ENCODE measurements at regions not wholly inside any gene's neighbourhood (a gene's known extent, or its start where the extent isn't known, plus 50 kb on each side); places are given as distances from the start of the nearest gene placed in this dataset.

GRCh38 chr4:30783751-30784150 lies 63.6 kb downstream of the PCDH7 start:
- DNase-seq (ENCODE audit: low read depth in 3 of 3): no peak

- no peak for DNase-seq (ENCODE audit: low read depth in 3 of 3)
Observed at GRCh38 chr4:30789219-30789671, 69.1 kb downstream of the PCDH7 start.

DNA sequence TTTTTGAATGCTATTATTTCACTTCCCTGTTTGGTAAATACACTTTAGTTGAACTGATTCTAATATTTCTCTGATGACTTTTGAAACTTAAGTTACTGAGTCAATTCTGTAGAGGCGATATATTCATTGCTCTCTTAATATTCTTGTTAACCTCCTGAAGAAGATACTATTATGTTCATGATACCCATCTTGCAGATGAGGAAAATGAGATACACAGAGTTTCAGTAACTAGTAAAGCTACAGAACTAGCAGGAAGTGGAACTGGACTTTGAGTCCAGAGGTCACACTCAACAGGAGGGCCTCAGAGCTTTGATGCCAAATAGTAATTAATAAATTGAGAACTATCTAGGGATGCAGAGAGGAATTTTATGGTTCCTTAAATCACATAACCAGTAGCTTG lies 70.0 kb downstream of the PCDH7 start:
- no peak for DNase-seq (ENCODE audit: low read depth in 3 of 3)

DNA sequence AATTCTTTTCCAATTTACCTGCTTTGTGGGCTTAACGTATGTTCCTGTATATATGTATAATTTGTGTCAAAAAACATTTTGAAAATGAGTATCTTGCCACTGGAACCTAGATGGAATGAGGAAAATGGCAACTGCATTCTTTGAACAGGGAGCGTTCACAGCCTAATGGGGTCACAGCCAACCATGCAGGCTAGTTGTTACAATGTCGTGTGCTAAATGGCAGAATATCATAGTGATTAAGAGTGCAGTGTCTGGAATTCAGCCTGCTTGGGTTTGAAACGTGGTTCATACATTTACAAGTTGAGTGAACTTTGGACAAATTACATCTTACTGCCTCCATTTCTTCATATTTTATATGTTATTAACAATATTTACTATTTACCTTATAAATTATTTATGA lies 70.8 kb downstream of the PCDH7 start:
- no peak for DNase-seq (ENCODE audit: low read depth in 3 of 3)

- no peak for DNase-seq (ENCODE audit: low read depth in 3 of 3)
Observed at GRCh38 chr4:30792601-30793000, 72.4 kb downstream of the PCDH7 start.

- DNase-seq (ENCODE audit: low read depth in 3 of 3): no peak
Observed at GRCh38 chr4:30801876-30802275, 81.7 kb downstream of the PCDH7 start.

GRCh38 chr4:30802622-30803323 lies 82.6 kb downstream of the PCDH7 start:
- DNase-seq (ENCODE audit: low read depth in 3 of 3): no peak

DNA sequence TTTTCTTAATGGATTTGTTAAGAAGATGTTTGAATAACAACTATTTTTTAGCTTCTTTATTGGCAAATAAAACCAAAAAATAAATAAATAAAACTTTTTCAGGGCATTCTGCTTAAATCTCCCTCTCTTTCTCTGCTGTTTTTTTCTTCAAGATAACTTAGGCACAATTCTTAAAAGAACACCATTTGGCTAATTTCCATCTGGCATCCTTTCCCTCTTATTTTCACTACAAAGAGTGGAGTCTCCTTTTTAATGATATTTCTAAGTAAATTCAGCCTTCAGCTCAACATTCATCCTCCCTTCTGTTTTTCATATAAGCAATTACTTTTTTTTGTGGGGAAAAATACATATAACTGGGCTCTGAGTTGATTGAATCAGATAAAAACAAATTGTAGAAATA lies 88.1 kb downstream of the PCDH7 start:
- DNase-seq (ENCODE audit: low read depth in 3 of 3): no peak

DNA sequence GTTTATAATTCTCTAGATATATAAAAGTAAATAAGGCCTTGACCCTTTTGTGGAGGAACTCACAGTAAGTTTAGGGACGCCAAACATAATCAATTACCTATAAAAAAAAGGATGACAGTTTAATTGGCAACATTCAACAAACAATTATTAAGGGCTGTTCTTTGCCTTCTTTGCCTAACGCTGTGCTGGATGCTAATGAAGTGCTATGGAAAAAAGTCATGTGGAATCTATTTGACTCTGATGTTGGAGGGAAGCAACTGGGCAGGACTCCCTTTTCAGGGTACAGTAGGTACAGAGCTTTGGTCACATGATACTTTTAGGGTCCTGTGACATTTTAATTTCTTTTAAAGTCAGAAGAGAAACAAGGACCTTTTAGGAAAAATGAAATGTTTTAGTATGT lies 91.1 kb downstream of the PCDH7 start:
- no peak for DNase-seq (ENCODE audit: low read depth in 3 of 3)

DNA sequence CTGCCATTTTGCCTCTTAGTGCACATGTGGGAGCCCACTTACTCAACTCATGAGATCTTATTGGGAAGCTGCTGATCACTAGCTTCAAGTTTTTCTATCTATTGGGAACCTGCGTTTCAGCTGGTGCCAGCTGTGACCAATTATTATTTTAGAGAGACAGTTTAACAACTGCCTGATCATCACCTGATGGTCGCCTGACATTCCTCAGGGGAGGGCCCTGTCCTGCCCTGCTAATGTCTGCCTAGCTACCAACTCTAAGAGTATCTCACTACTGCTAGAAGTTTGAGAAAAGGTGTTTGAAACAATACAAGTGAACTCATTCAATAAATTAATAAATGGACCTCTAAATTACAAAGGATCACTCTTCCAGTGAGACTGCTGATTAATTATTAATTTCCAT lies 95.5 kb downstream of the PCDH7 start:
- DNase-seq (ENCODE audit: low read depth in 3 of 3): no peak

DNA sequence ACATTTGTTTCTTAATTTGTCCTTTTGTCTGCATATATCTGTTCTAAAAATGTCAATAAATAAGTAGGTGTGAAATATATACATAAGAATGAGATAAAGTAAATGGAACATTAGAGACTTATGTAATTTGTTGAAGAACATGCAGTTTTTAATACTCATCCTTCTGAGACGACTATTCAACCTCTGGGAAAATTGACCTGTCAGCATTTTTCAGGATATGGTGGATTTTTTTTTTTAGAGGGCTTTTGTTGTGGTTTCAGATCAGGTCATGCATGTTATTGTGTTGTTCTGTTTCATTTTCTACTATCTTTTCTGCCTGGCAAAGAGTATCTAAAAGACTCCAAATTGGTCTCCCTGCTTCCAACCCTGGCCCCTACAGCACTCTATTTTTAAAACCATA lies 97.3 kb downstream of the PCDH7 start:
- DNase-seq (ENCODE audit: low read depth in 3 of 3): no peak

DNA sequence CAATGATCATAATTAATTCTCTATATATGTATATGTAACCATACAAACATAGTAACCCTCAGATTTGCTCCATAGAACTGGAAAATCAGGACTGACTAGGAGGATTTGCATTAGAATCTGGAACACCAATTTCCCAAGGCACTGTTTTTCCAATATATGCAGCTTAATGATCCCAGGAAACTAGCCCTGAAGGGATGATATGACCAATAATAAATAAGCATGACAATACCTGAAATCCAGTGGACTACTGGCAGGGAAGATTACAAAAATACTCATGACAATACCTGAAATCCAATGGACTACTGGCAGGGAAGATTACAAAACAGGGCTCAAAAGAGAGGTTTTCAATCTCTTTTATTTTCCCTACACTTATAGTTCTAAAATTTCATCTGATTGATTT lies 98.4 kb downstream of the PCDH7 start:
- no peak for DNase-seq (ENCODE audit: low read depth in 3 of 3)

- DNase-seq (ENCODE audit: low read depth in 3 of 3): no peak
Observed at GRCh38 chr4:30821275-30821674, 101.1 kb downstream of the PCDH7 start.

DNA sequence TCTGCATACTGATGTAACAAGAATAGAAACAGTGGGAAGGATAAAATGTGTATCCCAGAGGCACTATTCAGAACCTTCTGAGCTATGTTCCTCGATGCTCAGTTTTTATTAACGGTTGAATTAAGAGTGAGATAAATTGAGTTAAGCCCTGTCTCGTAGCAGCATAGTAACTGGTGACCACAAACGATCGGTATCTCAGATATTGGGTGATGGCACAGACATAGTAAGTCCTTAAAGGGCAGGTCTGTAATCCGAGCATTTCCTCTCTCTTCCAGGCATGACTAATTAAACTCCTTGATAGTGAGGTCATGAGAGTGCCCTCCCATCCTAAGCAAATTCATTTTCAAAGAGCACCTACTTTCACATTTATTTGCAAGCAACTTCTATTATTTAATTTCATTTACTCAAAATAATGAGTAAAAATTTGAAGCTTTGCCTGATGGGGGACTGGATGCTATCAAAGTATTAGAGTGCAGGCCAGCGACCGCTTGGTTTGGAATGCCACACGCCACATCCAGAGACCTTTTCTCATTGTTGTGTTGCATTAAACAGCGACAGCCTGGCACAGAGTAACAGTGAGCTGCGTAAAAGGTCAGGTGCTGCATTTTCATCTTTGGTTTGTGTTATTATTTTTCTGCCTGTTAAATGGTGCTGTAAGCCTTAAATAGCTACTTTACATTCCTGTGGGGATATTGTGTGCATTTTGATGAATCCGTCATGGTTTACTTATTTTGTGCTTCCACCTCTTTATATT lies 101.9 kb downstream of the PCDH7 start:
- DNase-seq (ENCODE audit: low read depth in 3 of 3): no peak

DNA sequence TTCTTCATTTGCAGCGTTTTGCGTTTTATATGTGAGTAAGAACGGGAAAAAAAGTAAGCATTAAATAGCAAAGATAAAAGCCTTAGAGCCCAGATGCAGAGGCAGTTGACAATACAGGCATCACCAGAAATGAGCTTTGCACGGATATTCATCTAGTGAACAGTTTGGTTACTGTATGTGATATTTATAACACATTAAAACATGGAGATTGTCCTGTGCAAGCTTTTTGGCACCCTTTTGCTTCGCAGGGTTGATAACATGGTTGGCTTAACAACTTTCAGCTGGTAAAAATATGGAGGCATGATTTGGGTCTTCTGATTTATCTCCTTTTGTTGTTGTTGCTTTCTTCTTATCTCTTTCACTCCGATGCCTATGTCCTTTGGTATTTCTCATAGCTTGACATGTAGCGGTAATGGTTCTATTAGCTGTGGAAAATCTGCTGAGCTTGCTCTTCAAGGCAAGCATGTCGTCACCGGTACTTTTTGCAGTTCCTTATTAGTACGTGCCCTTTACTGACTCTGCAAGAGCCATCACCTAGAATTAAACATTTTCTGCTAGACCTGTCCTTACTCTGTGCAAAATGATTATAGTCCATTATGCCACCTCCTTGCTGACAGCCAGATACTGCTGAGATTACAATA lies 102.9 kb downstream of the PCDH7 start:
- DNase-seq (ENCODE audit: low read depth in 3 of 3): no peak

DNA sequence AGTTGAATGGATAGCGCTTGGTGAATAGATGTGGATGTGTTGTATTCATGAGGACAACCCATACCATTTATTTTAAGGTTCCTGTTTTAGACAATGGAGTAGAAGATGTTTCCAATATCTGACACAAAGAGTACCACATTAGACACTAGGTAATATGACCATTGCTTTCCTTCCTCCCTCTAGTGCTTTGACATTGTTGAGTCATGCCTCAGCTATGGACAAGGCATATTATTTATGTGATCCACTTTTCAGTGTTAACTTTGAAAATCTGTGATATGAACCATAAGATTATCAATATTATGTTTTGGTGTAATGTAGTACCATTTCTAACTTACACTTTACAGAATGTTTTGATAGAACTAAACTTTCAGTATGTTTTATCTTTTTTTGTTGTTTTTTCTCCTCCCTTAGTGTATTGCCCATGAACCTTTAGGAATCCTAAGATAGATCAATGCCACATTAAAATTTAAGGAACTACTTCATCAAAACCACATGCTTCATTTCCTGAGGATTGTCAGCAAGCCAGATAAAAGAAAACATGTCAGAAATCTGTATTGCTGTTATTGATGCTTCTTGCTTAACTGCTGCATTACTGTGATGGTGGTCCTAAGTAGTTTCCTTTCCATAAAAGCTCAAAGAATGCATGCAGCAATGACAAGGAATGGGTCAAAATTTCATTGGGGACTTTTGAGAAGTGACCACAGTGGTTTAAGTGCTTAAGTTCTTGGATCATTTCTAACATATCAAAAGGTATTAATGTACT lies 105.0 kb downstream of the PCDH7 start:
- no peak for DNase-seq (ENCODE audit: low read depth in 3 of 3)

DNA sequence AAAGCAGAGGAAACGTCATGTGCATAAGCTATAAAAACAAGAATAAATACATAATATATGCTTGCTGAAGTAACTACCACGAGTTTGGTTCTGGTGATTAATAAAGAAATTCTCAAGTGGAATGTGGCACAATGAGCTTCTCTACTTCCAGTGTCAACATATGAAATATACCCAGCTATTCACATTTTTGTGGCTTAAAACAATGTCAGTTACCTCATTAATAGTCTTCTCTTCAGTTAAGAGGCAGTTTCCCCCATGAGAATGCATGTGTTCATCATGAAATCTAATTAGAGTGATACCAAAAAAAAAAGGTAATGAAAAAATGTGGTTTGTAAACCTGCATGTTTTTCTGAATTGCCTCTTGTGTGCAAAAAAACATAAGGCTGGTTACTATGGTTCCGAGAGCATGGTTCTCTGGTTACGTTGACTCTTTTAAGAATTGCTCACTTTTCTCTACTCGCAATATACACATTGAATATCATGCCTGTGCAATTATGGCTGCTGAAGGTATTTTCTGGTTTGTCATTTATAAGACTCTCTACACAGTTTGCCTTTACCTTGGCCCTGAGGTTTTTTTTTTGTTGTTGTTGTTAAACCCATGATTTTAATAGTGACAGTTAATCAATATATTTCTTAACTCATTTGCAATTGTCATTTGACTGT lies 108.2 kb downstream of the PCDH7 start:
- no peak for DNase-seq (ENCODE audit: low read depth in 3 of 3)

GRCh38 chr4:30832639-30833038 lies 112.5 kb downstream of the PCDH7 start:
- no peak for DNase-seq (ENCODE audit: low read depth in 3 of 3)

DNA sequence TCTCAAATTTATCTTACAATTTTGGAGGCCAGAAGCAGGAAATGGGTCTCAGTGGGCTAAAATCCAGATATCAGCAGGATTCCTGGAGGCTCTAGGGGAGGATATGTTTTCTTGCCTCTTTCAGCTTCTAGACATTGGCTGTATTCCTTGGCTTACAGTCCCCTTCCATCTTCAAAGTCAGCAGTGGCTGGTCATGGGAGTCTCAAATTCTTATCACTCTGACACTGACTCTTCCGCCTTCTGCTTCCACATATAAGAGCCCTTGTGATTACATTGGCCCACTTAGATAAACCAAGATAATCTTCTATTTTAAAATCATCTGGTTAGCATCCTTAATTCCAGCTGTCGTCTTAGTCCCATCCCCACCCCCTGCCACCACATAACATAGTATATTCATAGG lies 113.0 kb downstream of the PCDH7 start:
- DNase-seq (ENCODE audit: low read depth in 3 of 3): no peak

DNA sequence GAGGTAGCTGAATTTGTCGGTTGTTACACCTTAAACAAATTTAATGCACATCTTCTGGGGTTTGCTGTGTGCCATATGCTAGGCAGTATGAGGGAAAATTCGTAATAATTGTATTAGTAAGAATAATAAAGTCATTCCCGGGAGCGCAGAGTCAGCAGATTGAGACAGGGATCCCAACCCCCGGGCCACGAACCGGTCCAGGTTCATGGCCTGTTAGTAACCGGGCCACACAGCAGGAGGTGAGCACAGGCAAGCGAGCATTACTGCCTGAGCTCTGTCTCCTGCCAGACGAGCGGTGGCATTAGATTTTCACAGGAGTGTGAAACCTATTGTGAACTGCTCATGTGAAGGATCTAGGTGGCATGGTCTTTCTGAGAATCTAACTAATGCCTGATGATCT lies 114.9 kb downstream of the PCDH7 start:
- no peak for DNase-seq (ENCODE audit: low read depth in 3 of 3)

- no peak for DNase-seq (ENCODE audit: low read depth in 3 of 3)
Observed at GRCh38 chr4:30836231-30836630, 116.1 kb downstream of the PCDH7 start.

- no peak for DNase-seq (ENCODE audit: low read depth in 3 of 3)
Observed at GRCh38 chr4:30837131-30837539, 117.0 kb downstream of the PCDH7 start.

Data from stimulated activated CD4-positive, alpha-beta T cell treated with anti-CD3 and anti-CD28 coated beads, TNF-alpha, amount 100 ng/mL, for 24 hours (primary cell).